ENCODE measurements at regions not wholly inside any gene's neighbourhood (a gene's known extent, or its start where the extent isn't known, plus 50 kb on each side); places are given as distances from the start of the nearest gene placed in this dataset.

DNA sequence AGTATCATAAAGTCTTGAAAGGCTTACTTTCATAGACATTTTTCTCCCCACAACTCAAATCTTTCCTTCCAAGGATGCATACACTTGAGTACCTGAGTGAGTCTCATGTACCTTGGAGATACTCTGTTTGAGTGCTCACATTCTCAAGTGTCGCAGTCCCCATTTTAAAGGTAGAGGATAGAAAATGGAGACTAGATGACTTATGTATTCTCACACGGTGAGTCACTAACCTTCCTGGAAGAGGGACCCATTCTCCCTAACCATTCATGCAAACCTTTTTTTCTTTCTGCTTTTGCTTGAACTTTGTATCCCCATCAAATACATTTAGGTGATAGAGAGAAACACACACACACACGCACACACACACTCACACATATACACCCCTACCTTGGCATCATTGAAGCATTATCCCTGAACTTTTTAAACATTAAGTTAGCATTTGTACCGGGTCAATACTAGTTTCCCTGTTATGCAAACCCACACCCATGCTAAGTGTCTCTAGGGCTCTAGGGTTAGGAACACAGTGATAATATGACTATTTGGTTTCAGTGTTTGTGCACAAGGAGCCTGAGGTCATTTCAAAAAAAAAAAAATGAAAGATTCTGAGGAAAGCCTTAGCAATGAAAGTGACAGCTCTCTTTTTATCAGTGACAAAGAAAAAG, 236.2 kb downstream of the IKZF2 start:
- POLR2A ChIA-PET, result no interaction called here
- Histone ChIP-seq H4K20me1 (ENCODE audit: insufficient read depth, low read length) (no peaks in the 10 kb centered on the region), H3K4me2 (ENCODE audit: low read length) (peak overlapping the region; percentile 43; the same call in 1 of the 2 replicates), H3K9me2 (ENCODE audit: insufficient read depth, low read length) (no peaks in the 10 kb centered on the region), H3K4me3 (ENCODE audit: low read depth, low read length, poor library complexity, severe bottlenecking) (peak overlapping the region; percentile 0), H3K36me3 (ENCODE audit: insufficient read depth, low read length) (no peaks in the 10 kb centered on the region), H2AFZ (ENCODE audit: low read length) (peak overlapping the region; percentile 71; the same call in 1 of the 2 replicates), H3K9me3 (ENCODE audit: low read length) (no peaks in the 10 kb centered on the region), H3K27ac (ENCODE audit: low read depth, low read length, poor library complexity, severe bottlenecking) (no peak overlapping the region), H3K4me1 (ENCODE audit: insufficient read depth, low read length, poor library complexity, severe bottlenecking) (peaks cover 15% of the 10 kb centered on the region), H3K79me2 (ENCODE audit: insufficient read depth, low read depth, low read length) (no peaks in the 10 kb centered on the region)
- intact Hi-C loops (cut with micrococcal nuclease; ENCODE audit: unreplicated experiment), result no loop called here
- no peak for DNase-seq (ENCODE audit: low spot score)
- BruUV-seq (replicated peaks), result no TSS peak
- TF ChIP-seq, protein P1, sequence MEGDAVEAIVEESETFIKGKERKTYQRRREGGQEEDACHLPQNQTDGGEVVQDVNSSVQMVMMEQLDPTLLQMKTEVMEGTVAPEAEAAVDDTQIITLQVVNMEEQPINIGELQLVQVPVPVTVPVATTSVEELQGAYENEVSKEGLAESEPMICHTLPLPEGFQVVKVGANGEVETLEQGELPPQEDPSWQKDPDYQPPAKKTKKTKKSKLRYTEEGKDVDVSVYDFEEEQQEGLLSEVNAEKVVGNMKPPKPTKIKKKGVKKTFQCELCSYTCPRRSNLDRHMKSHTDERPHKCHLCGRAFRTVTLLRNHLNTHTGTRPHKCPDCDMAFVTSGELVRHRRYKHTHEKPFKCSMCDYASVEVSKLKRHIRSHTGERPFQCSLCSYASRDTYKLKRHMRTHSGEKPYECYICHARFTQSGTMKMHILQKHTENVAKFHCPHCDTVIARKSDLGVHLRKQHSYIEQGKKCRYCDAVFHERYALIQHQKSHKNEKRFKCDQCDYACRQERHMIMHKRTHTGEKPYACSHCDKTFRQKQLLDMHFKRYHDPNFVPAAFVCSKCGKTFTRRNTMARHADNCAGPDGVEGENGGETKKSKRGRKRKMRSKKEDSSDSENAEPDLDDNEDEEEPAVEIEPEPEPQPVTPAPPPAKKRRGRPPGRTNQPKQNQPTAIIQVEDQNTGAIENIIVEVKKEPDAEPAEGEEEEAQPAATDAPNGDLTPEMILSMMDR (conservative IDR thresholded peaks at IDR 0.05; ENCODE audit: low read length), result no peak
- TF ChIP-seq EZH2phosphoT487 (IDR thresholded peaks at IDR 0.05; ENCODE audit: borderline replicate concordance, low read depth, low read length), result no peak
- CTCF ChIA-PET (ENCODE audit: unreplicated experiment), result no interaction called here

DNA sequence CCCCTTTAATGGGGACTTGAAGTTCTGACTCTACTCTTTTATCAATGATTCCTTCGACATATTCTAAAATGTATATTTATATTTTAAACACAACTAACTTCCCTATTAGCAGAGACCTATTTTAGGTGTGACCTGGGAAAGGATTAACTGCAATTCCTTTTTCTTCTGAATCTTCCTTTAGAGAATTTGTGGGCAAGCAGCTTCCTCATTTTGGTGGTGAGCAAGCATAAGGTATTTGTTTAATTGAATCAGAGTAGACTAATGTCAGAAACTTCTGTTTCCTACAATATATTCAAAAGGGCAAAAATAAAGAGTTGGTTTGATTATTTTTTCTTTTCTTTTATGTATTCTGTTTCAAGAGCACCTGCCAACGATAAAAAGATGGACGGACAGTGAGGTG, 237.0 kb downstream of the IKZF2 start:
- intact Hi-C loops (cut with micrococcal nuclease; ENCODE audit: unreplicated experiment), result no loop called here
- H3K36me3 ChIP-seq (ENCODE audit: insufficient read depth, low read length), result no peaks in the 10 kb centered on the region
- no peaks in the 10 kb centered on the region for H3K9me2 ChIP-seq (ENCODE audit: insufficient read depth, low read length)
- ChIA-PET CTCF (ENCODE audit: unreplicated experiment) (no interaction called here), POLR2A (no interaction called here)
- H3K4me3 ChIP-seq (ENCODE audit: low read depth, low read length, poor library complexity, severe bottlenecking), result peak overlapping the region; percentile 0
- no peaks in the 10 kb centered on the region for H3K9me3 ChIP-seq (ENCODE audit: low read length)
- TF ChIP-seq, protein P1 (conservative IDR thresholded peaks at IDR 0.05; ENCODE audit: low read length), result no peak
- no peak for TF ChIP-seq EZH2phosphoT487 (IDR thresholded peaks at IDR 0.05; ENCODE audit: borderline replicate concordance, low read depth, low read length)
- H3K27ac ChIP-seq (ENCODE audit: low read depth, low read length, poor library complexity, severe bottlenecking), result no peak overlapping the region
- peak overlapping the region; percentile 71 for H2AFZ ChIP-seq (ENCODE audit: low read length)
- peak; percentile 12 for DNase-seq (ENCODE audit: low spot score)
- H3K79me2 ChIP-seq (ENCODE audit: insufficient read depth, low read depth, low read length), result no peaks in the 10 kb centered on the region
- peak overlapping the region; percentile 43 for H3K4me2 ChIP-seq (ENCODE audit: low read length)
- no peaks in the 10 kb centered on the region for H4K20me1 ChIP-seq (ENCODE audit: insufficient read depth, low read length)
- no TSS peak for BruUV-seq (replicated peaks)
- H3K4me1 ChIP-seq (ENCODE audit: insufficient read depth, low read length, poor library complexity, severe bottlenecking), result peaks cover 15% of the 10 kb centered on the region

DNA sequence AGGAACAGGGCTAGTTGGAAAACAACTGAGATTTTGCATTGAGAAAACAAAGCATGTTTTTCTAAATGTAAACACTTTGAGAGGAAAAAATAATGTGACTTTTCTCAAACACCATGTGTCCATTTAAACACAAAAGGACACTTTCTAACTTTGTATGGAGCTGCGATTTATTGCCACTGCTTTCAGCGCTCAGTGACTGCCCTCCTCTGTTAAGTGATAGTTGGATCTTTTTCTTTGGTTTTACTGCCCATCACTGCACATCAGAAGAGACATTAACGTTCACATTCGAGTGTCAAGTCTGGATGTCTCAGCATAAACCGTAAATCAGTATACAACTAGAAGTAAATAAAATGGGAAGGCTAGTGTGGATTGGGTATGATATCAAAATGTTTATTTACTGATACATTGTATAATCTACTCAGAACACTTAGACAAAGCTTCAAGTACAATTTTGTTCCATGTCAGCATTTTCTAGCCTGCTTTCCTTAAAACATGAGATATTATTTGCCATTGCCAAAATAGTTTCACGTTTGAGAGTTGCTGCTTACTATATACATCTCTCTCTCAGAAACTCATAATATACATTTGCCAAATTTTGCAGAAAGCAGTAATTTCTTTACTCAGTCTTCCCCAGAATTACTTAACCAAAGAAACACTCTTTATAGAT, 237.6 kb downstream of the IKZF2 start:
- TF ChIP-seq, protein P1 (conservative IDR thresholded peaks at IDR 0.05; ENCODE audit: low read length), result no peak
- no peak for TF ChIP-seq EZH2phosphoT487 (IDR thresholded peaks at IDR 0.05; ENCODE audit: borderline replicate concordance, low read depth, low read length)
- ChIA-PET CTCF (ENCODE audit: unreplicated experiment) (no interaction called here), POLR2A (no interaction called here)
- no peak overlapping the region for H3K27ac ChIP-seq (ENCODE audit: low read depth, low read length, poor library complexity, severe bottlenecking)
- BruUV-seq (replicated peaks), result no TSS peak
- no peak overlapping the region for H3K4me3 ChIP-seq (ENCODE audit: low read depth, low read length, poor library complexity, severe bottlenecking)
- H3K36me3 ChIP-seq (ENCODE audit: insufficient read depth, low read length), result no peaks in the 10 kb centered on the region
- intact Hi-C loops (cut with micrococcal nuclease; ENCODE audit: unreplicated experiment), result no loop called here
- H3K79me2 ChIP-seq (ENCODE audit: insufficient read depth, low read depth, low read length), result no peaks in the 10 kb centered on the region
- 0 out of 2 replicates have a peak overlapping the region, but pooled peaks have one; percentile 71 for H2AFZ ChIP-seq (ENCODE audit: low read length)
- peaks cover 15% of the 10 kb centered on the region for H3K4me1 ChIP-seq (ENCODE audit: insufficient read depth, low read length, poor library complexity, severe bottlenecking)
- no peaks in the 10 kb centered on the region for H4K20me1 ChIP-seq (ENCODE audit: insufficient read depth, low read length)
- no peak for DNase-seq (ENCODE audit: low spot score)
- peak overlapping the region; percentile 43; the same call in 1 of the 2 replicates for H3K4me2 ChIP-seq (ENCODE audit: low read length)
- no peaks in the 10 kb centered on the region for H3K9me3 ChIP-seq (ENCODE audit: low read length)
- H3K9me2 ChIP-seq (ENCODE audit: insufficient read depth, low read length), result no peaks in the 10 kb centered on the region
